KMS-11 (cell line): ENCODE measurements at regions not wholly inside any gene's neighbourhood (a gene's known extent, or its start where the extent isn't known, plus 50 kb on each side); places are given as distances from the start of the nearest gene placed in this dataset.

ENCODE experiments used
- H2AFZ ChIP-seq: fragments of 200-600 bp; sonication (generic); 2 replicates; pipeline ENCODE4 v1.6.1; 2016; ENCODE audit warnings: antibody characterized with exemption, mixed run types, low read depth
- H3K27ac ChIP-seq: fragments of 200-600 bp; sonication (generic); 2 replicates; pipeline ENCODE4 v1.6.1; 2016; ENCODE audit warnings: mild to moderate bottlenecking, mixed run types
- H3K27me3 ChIP-seq: fragments of 200-600 bp; sonication (generic); 2 replicates; pipeline ENCODE4 v1.6.1; 2017; ENCODE audit warnings: mild to moderate bottlenecking, low read depth, mixed run types, moderate library complexity; ENCODE audit not compliant: insufficient read depth
- H3K36me3 ChIP-seq: fragments of 200-600 bp; sonication (generic); 2 replicates; pipeline ENCODE4 v1.6.1; 2017; ENCODE audit warnings: mild to moderate bottlenecking, mixed run types; ENCODE audit not compliant: insufficient read depth
- H3K4me1 ChIP-seq: fragments of 200-600 bp; sonication (generic); 2 replicates; pipeline ENCODE4 v1.6.1; 2016; ENCODE audit warnings: mild to moderate bottlenecking, low read depth, mixed run types; ENCODE audit not compliant: poor library complexity, severe bottlenecking
- H3K4me2 ChIP-seq: fragments of 200-600 bp; sonication (generic); 2 replicates; pipeline ENCODE4 v1.7.0; 2016; ENCODE audit warnings: mild to moderate bottlenecking, mixed run types
- H3K4me3 ChIP-seq: fragments of 200-600 bp; sonication (generic); IDR thresholded peaks from 2 replicates; pipeline ENCODE4 v1.6.1; 2017; ENCODE audit warnings: low read depth, low read length, mixed read lengths; ENCODE audit not compliant: insufficient read depth
- H3K79me2 ChIP-seq: fragments of 200-600 bp; sonication (generic); 2 replicates; pipeline ENCODE4 v1.6.1; 2016; ENCODE audit warnings: low read depth, mixed run types; ENCODE audit not compliant: insufficient read depth
- H3K9ac ChIP-seq: fragments of 200-600 bp; sonication (generic); 2 replicates; pipeline ENCODE4 v1.6.1; 2016; ENCODE audit warnings: mild to moderate bottlenecking, mixed run types
- H4K20me1 ChIP-seq: fragments of 200-600 bp; sonication (generic); 2 replicates; pipeline ENCODE4 v1.6.1; 2016; ENCODE audit warnings: mild to moderate bottlenecking, mixed run types; ENCODE audit not compliant: insufficient read depth
- CTCF ChIP-seq: fragments of 200-600 bp; sonication (generic); conservative IDR thresholded peaks from 2 replicates; pipeline ENCODE4 v1.6.1; 2017; ENCODE audit warnings: low read depth, mild to moderate bottlenecking, antibody characterized with exemption, low read length, moderate library complexity, mixed read lengths

- Histone ChIP-seq H4K20me1 (no peaks in the 10 kb centered on the region), H3K27ac (no peak overlapping the region), H3K4me3 (no peak overlapping the region), H3K4me1 (no peaks in the 10 kb centered on the region), H3K4me2 (no peak overlapping the region), H2AFZ (no peak overlapping the region), H3K79me2 (no peaks in the 10 kb centered on the region), H3K36me3 (no peaks in the 10 kb centered on the region), H3K27me3 (no peaks in the 10 kb centered on the region), H3K9ac (no peak overlapping the region)
- TF ChIP-seq CTCF, result no peak
These were observed 93.2 kb downstream of the TNFSF18 start for GRCh38 chr1:172957491-172957890.

- H3K27me3 ChIP-seq, result no peaks in the 10 kb centered on the region
- no peak overlapping the region for H3K4me2 ChIP-seq
- H3K27ac ChIP-seq, result no peak overlapping the region
- H4K20me1 ChIP-seq, result no peaks in the 10 kb centered on the region
- no peak for TF ChIP-seq CTCF
- H3K4me1 ChIP-seq, result no peaks in the 10 kb centered on the region
- no peaks in the 10 kb centered on the region for H3K79me2 ChIP-seq
- H3K4me3 ChIP-seq, result no peak overlapping the region
- H3K36me3 ChIP-seq, result no peaks in the 10 kb centered on the region
- H2AFZ ChIP-seq, result no peak overlapping the region
- no peak overlapping the region for H3K9ac ChIP-seq
These were observed 91.2 kb downstream of the TNFSF18 start for GRCh38 chr1:172959571-172959970.

- no peaks in the 10 kb centered on the region for H3K27me3 ChIP-seq
- H3K9ac ChIP-seq, result no peak overlapping the region
- no peaks in the 10 kb centered on the region for H3K4me1 ChIP-seq
- H2AFZ ChIP-seq, result no peak overlapping the region
- no peaks in the 10 kb centered on the region for H4K20me1 ChIP-seq
- no peak overlapping the region for H3K27ac ChIP-seq
- no peak overlapping the region for H3K4me3 ChIP-seq
- no peaks in the 10 kb centered on the region for H3K36me3 ChIP-seq
- no peak for TF ChIP-seq CTCF
- H3K4me2 ChIP-seq, result no peak overlapping the region
- H3K79me2 ChIP-seq, result no peaks in the 10 kb centered on the region
These were observed 90.7 kb downstream of the TNFSF18 start for GRCh38 chr1:172960019-172960418.

- no peaks in the 10 kb centered on the region for H4K20me1 ChIP-seq
- H3K4me2 ChIP-seq, result no peak overlapping the region
- no peak for TF ChIP-seq CTCF
- no peak overlapping the region for H3K27ac ChIP-seq
- no peak overlapping the region for H3K9ac ChIP-seq
- H3K4me3 ChIP-seq, result no peak overlapping the region
- no peaks in the 10 kb centered on the region for H3K36me3 ChIP-seq
- no peaks in the 10 kb centered on the region for H3K79me2 ChIP-seq
- H3K4me1 ChIP-seq, result no peaks in the 10 kb centered on the region
- no peak overlapping the region for H2AFZ ChIP-seq
- H3K27me3 ChIP-seq, result no peaks in the 10 kb centered on the region
These were observed 90.1 kb downstream of the TNFSF18 start for GRCh38 chr1:172960454-172961208.
